Caco-2 (cell line): ENCODE measurements at regions not wholly inside any gene's neighbourhood (a gene's known extent, or its start where the extent isn't known, plus 50 kb on each side); places are given as distances from the start of the nearest gene placed in this dataset.

Source experiments
- BruUV-seq: library from RNA; stranded (reverse); fragments of 400-500 nt; replicated peaks from 2 replicates; lab custom pipeline; 2021; lab: Mats Ljungman, UMichigan
- CTCF ChIA-PET: fragments of 300-600 bp; sonication (Branson Sonifier 250); formaldehyde crosslinking; loops from one replicate; lab custom pipeline; 2022; ENCODE audit warnings: antibody characterized with exemption; lab: Charles Lee
- POLR2A ChIA-PET: fragments of 300-600 bp; sonication (Branson Sonifier 250); formaldehyde crosslinking; loops from one replicate; lab custom pipeline; 2022; ENCODE audit warnings: antibody characterized with exemption; lab: Charles Lee
- DNase-seq, 2 experiments: peaks; one replicate each; pipeline versions ENCODE4 v3.0.0 to v3.0.0-alpha.2; 2020 to 2022
- H3K27me3 ChIP-seq: replicated peaks from 2 replicates; pipeline ENCODE4 v1.6.0; 2011; ENCODE audit warnings: low read length; ENCODE audit not compliant: control insufficient read depth, insufficient read depth
- H3K36me3 ChIP-seq: 2 replicates; pipeline ENCODE4 v1.5.1; 2011; ENCODE audit warnings: low read length; ENCODE audit not compliant: control insufficient read depth, insufficient read depth
- H3K4me1 ChIP-seq: fragments of 250-450 bp; sonication (Bioruptor Pico); 2 replicates; pipeline ENCODE4 v1.5.1; 2020; ENCODE audit warnings: mild to moderate bottlenecking
- H3K4me3 ChIP-seq: 2 replicates; pipeline ENCODE4 v1.5.1; 2011; ENCODE audit warnings: low read depth, mild to moderate bottlenecking, control low read depth, low read length
- H3K9me3 ChIP-seq: fragments of 250-450 bp; sonication (Bioruptor Pico); 2 replicates; pipeline ENCODE4 v1.5.1; 2020; ENCODE audit warnings: mild to moderate bottlenecking, moderate library complexity
- H3K27ac Mint-ChIP-seq: one replicate; pipeline ENCODE4 v1.8.0; 2022; ENCODE audit warnings: mixed read lengths; ENCODE audit not compliant: unreplicated experiment
- H3K27me3 Mint-ChIP-seq: one replicate; pipeline ENCODE4 v1.8.0; 2022; ENCODE audit warnings: mixed read lengths; ENCODE audit not compliant: insufficient read depth, unreplicated experiment
- H3K36me3 Mint-ChIP-seq: one replicate; pipeline ENCODE4 v1.8.0; 2022; ENCODE audit warnings: mild to moderate bottlenecking, mixed read lengths; ENCODE audit not compliant: insufficient read depth, unreplicated experiment
- H3K4me1 Mint-ChIP-seq: one replicate; pipeline ENCODE4 v1.8.0; 2022; ENCODE audit warnings: low read depth, mixed read lengths; ENCODE audit not compliant: unreplicated experiment
- H3K4me3 Mint-ChIP-seq: one replicate; pipeline ENCODE4 v1.8.0; 2022; ENCODE audit warnings: mild to moderate bottlenecking, moderate library complexity, mixed read lengths; ENCODE audit not compliant: unreplicated experiment
- H3K9me3 Mint-ChIP-seq: one replicate; pipeline ENCODE4 v1.8.0; 2022; ENCODE audit warnings: mixed read lengths; ENCODE audit not compliant: unreplicated experiment
- CTCF ChIP-seq, 2 experiments: fragments of 200-600 bp in 1 of 2; IDR thresholded peaks; 1 replicate in 1 of 2; 2 replicates in 1 of 2; pipeline versions ENCODE4 v1.5.1 to v1.8.0; 2011 to 2022; ENCODE audit warnings: antibody characterized with exemption in 1 of 2, control low read depth in 1 of 2, inconsistent platforms in 1 of 2, low read depth in 1 of 2, low read length in 1 of 2, mild to moderate bottlenecking in 1 of 2, moderate library complexity in 1 of 2; ENCODE audit not compliant: insufficient read depth in 1 of 2, severe bottlenecking in 1 of 2, unreplicated experiment in 1 of 2
- intact Hi-C: fragments of 100-400 bp; cut with micrococcal nuclease; formaldehyde crosslinking; loops from one replicate; pipeline ENCODE4 v1.10.0; 2022; ENCODE audit not compliant: unreplicated experiment

- no peak for TF ChIP-seq CTCF (IDR thresholded peaks at IDR 0.05; ENCODE audit: insufficient read depth in 1 of 2, low read depth in 1 of 2, low read length in 1 of 2, severe bottlenecking in 1 of 2, unreplicated experiment in 1 of 2)
These were observed 476.6 kb downstream of the COL11A1 start for GRCh38 chr1:102631691-102632090.

GRCh38 chr1:102630041-102630440, 478.3 kb downstream of the COL11A1 start:
- Mint-ChIP-seq H3K27ac (no peak overlapping the region), H3K36me3 (no peaks in the 10 kb centered on the region), H3K4me1 (no peaks in the 10 kb centered on the region), H3K9me3 (no peaks in the 10 kb centered on the region), H3K4me3 (no peak overlapping the region), H3K27me3 (no peaks in the 10 kb centered on the region)
- intact Hi-C loops = no loop called here
- BruUV-seq = no TSS peak
- Histone ChIP-seq H3K4me1 (no peaks in the 10 kb centered on the region), H3K9me3 (no peaks in the 10 kb centered on the region), H3K36me3 (no peaks in the 10 kb centered on the region), H3K4me3 (no peak overlapping the region), H3K27me3 (no peaks in the 10 kb centered on the region)
- DNase-seq = no peak
- CTCF ChIA-PET = no interaction called here
- no peak for TF ChIP-seq CTCF (IDR thresholded peaks at IDR 0.05; ENCODE audit: insufficient read depth in 1 of 2, low read depth in 1 of 2, low read length in 1 of 2, severe bottlenecking in 1 of 2, unreplicated experiment in 1 of 2)
- POLR2A ChIA-PET = no interaction called here

More at GRCh38 chr1:102631691-102632090, 476.6 kb downstream of the COL11A1 start:
- Histone ChIP-seq H3K9me3 (no peaks in the 10 kb centered on the region), H3K4me1 (no peaks in the 10 kb centered on the region), H3K4me3 (no peak overlapping the region), H3K36me3 (no peaks in the 10 kb centered on the region), H3K27me3 (no peaks in the 10 kb centered on the region)
- intact Hi-C loops = no loop called here
- no peak for DNase-seq
- POLR2A ChIA-PET = no interaction called here
- Mint-ChIP-seq H3K9me3 (no peaks in the 10 kb centered on the region), H3K27me3 (no peaks in the 10 kb centered on the region), H3K4me1 (no peaks in the 10 kb centered on the region), H3K27ac (no peak overlapping the region), H3K36me3 (no peaks in the 10 kb centered on the region), H3K4me3 (no peak overlapping the region)
- CTCF ChIA-PET = no interaction called here
- no TSS peak for BruUV-seq

GRCh38 chr1:102628109-102628613, 480.2 kb downstream of the COL11A1 start:
- TF ChIP-seq CTCF (IDR thresholded peaks at IDR 0.05; ENCODE audit: insufficient read depth in 1 of 2, low read depth in 1 of 2, low read length in 1 of 2, severe bottlenecking in 1 of 2, unreplicated experiment in 1 of 2) = no peak
- BruUV-seq = no TSS peak
- H3K36me3 ChIP-seq = no peaks in the 10 kb centered on the region
- H3K4me3 Mint-ChIP-seq = no peak overlapping the region
- POLR2A ChIA-PET = no interaction called here
- H3K27me3 Mint-ChIP-seq = no peaks in the 10 kb centered on the region
- CTCF ChIA-PET = no interaction called here
- H3K4me1 ChIP-seq = no peaks in the 10 kb centered on the region
- H3K4me3 ChIP-seq = no peak overlapping the region
- DNase-seq = no peak
- H3K27me3 ChIP-seq = no peaks in the 10 kb centered on the region
- H3K4me1 Mint-ChIP-seq = no peaks in the 10 kb centered on the region
- no peaks in the 10 kb centered on the region for H3K9me3 Mint-ChIP-seq
- H3K27ac Mint-ChIP-seq = no peak overlapping the region
- no peaks in the 10 kb centered on the region for H3K36me3 Mint-ChIP-seq
- no peaks in the 10 kb centered on the region for H3K9me3 ChIP-seq
- intact Hi-C loops = loop anchor here (10.0 kb wide), 1 partner anchor 347 kb away; no protein-coding TSS in a partner anchor
